H1 (cell line): ENCODE measurements at regions not wholly inside any gene's neighbourhood (a gene's known extent, or its start where the extent isn't known, plus 50 kb on each side); places are given as distances from the start of the nearest gene placed in this dataset.

Experiments
- CTCF ChIP-seq, 3 experiments: IDR thresholded peaks; 1 replicate in 2 of 3; 2 replicates in 1 of 3; pipeline versions ENCODE4 v1.5.1 to v1.6.1; 2011; ENCODE audit warnings: low read length in 3 of 3, mild to moderate bottlenecking in 3 of 3, inconsistent platforms in 2 of 3, low read depth in 1 of 3, moderate library complexity in 1 of 3; ENCODE audit not compliant: insufficient read depth in 1 of 3; ENCODE audit errors: control extremely low read depth in 1 of 3
- FOSL1 ChIP-seq: IDR thresholded peaks from 2 replicates; pipeline ENCODE4 v1.6.1; 2011; ENCODE audit warnings: mild to moderate bottlenecking, low read depth, low read length, moderate library complexity; ENCODE audit not compliant: insufficient read depth
- TBP ChIP-seq: IDR thresholded peaks from 2 replicates; pipeline ENCODE4 v1.6.1; 2011; ENCODE audit warnings: low read depth, low read length, improper control_type of control experiment
- YY1 ChIP-seq: IDR thresholded peaks from 2 replicates; pipeline ENCODE4 v1.6.1; 2011; ENCODE audit warnings: low read depth, mild to moderate bottlenecking, low read length

DNA sequence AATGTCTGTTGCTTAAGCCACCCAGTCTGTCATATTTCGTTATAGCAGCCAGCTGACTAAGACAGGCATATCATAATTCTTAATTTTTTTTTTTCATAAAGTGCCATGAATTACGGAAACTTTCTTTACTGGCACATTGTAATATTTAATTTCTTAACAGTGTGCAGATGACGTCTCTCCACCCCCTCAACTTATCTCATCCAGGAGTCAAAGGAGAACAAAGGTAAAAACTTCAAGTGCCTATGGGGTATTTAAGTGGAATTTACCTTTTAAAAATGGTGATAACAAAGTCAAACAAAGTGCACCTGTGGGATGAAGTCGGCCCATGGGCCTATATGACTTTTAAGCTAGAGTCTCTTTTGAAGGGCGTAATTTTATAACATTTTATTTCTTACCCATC is 539.4 kb downstream of the CDH9 start (continued):
- TF ChIP-seq FOSL1 (no peak), TBP (no peak), CTCF (IDR thresholded peaks at IDR 0.05; ENCODE audit: control extremely low read depth in 1 of 3, insufficient read depth in 1 of 3, low read depth in 1 of 3, low read length in 3 of 3) (no peak), YY1 (no peak)
